Muscle of leg (tissue), 3 donors: ENCODE measurements at regions not wholly inside any gene's neighbourhood (a gene's known extent, or its start where the extent isn't known, plus 50 kb on each side); places are given as distances from the start of the nearest gene placed in this dataset.

Source experiments
- DNase-seq: peaks from one replicate; pipeline ENCODE4 v3.0.0; 2013
- H3K27ac ChIP-seq: one replicate; pipeline ENCODE4 v1.5.1; 2013; ENCODE audit warnings: mild to moderate bottlenecking, low read length, control low read depth
- H3K27me3 ChIP-seq: one replicate; pipeline ENCODE4 v1.6.1; 2013; ENCODE audit warnings: low read length; ENCODE audit not compliant: control insufficient read depth, insufficient read depth
- H3K36me3 ChIP-seq: one replicate; pipeline ENCODE4 v1.6.1; 2013; ENCODE audit warnings: low read length; ENCODE audit not compliant: control insufficient read depth, insufficient read depth
- H3K4me1 ChIP-seq: one replicate; pipeline ENCODE4 v1.6.1; 2013; ENCODE audit warnings: low read length; ENCODE audit not compliant: control insufficient read depth, insufficient read depth
- H3K4me3 ChIP-seq: one replicate; pipeline ENCODE4 v1.5.1; 2013; ENCODE audit warnings: low read length, control low read depth
- H3K9me3 ChIP-seq: replicated peaks from 2 replicates; pipeline ENCODE4 v1.6.1; 2013; ENCODE audit warnings: low read depth, low read length; ENCODE audit not compliant: control insufficient read depth
- WGBS: methylation state at CpG from one replicate; pipeline ENCODE4 v1.1.5; 2013; ENCODE audit warnings: missing lambda C conversion rate; ENCODE audit not compliant: insufficient coverage; 5-methylcytosine and 5-hydroxymethylcytosine counted together

DNA sequence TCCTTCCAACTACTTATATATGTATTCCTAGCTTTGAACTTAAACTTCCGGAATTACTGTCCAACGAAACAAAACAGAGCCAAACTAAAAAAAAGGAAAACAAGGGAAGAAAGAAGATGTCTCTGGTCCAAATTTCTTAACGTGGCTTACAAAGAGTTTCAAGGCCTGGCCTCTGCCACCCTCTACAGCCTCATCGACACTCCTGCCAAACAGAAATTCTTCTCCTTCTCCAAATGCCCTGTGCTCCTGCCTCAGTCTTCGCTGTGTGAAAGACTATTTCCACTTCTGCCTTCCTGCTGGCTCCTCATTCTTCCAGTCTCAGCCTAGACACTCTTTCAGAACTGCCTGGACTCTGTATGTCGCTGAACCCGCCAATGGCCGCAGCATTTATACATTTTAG is 249.2 kb downstream of the TXNL1 start:
- H3K27ac ChIP-seq: no peak overlapping the region
- WGBS: 82% methylated on average over 5 of the region's 8 CpGs

DNA sequence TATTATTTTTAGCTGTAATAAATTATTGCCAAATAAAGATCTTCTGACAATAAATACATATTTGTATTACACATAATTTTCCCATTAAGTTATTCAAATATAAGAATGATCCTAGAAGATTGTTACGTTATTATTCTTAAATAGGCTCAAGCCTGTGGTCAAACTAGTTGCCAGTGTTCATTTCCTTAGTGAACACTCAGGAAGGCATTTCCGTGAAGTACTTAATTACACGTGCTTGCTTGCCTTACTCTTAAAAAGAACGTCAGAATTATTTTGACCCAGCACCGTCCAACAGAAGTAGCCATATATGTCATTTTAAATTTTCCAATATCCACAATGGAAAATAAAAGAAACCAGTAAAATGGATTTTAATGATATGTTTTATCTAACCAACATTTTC is 249.8 kb downstream of the TXNL1 start:
- 100% methylated on average over 1 of the region's 5 CpGs for WGBS
- Histone ChIP-seq H3K9me3 (no peaks in the 10 kb centered on the region), H3K27ac (no peak overlapping the region), H3K27me3 (no peaks in the 10 kb centered on the region), H3K36me3 (no peaks in the 10 kb centered on the region), H3K4me3 (no peak overlapping the region), H3K4me1 (no peaks in the 10 kb centered on the region)
- no peak for DNase-seq

More for the DNA sequence above, 249.2 kb downstream of the TXNL1 start:
- DNase-seq: no peak
- Histone ChIP-seq H3K4me1 (no peaks in the 10 kb centered on the region), H3K9me3 (no peaks in the 10 kb centered on the region), H3K4me3 (no peak overlapping the region), H3K36me3 (no peaks in the 10 kb centered on the region), H3K27me3 (no peaks in the 10 kb centered on the region)

DNA sequence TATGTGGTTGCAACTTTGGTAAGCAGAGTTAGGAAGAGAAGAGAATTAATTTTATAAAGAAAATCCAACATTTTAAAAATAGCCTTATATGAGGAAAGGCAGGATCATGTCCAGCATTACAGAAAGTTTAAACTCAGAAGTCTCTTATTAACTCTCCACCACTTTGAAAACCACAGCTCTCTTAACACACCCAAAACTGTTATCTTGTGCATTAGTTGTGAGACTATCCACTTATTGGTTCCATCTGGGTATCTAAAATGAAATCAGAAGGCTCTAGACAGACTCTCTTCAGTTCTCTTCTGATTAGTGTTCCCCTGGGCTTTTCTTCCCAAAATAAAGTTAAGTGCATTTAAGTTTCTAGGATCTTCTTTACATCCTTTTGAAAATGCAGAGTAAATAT is 251.5 kb downstream of the TXNL1 start:
- H3K27ac ChIP-seq: no peak overlapping the region
- peaks cover 2% of the 10 kb centered on the region for H3K4me1 ChIP-seq
- peak; percentile 46 for DNase-seq
- H3K27me3 ChIP-seq: no peaks in the 10 kb centered on the region
- no peak overlapping the region for H3K4me3 ChIP-seq
- H3K36me3 ChIP-seq: no peaks in the 10 kb centered on the region
- no peaks in the 10 kb centered on the region for H3K9me3 ChIP-seq

DNA sequence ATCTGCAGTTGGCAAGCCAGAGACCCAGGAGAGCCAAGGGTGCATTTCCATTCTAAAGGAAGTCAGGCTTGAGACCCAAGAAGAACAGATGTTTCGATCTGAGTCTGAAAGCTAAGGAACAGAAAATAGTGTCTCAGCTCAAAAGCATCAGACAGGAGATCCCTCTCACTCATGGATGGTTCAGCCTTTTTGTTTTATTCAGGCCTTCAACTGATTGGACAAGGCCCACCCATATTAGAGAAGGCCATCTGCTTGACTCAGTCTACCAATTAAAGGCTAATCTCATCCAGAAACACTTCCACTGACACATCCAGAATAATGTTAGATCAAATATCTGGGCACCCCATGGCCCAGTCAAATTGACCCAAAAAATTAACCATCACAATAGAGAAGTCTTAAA is 255.0 kb downstream of the TXNL1 start:
- Histone ChIP-seq H3K4me1 (peaks cover 2% of the 10 kb centered on the region), H3K9me3 (no peaks in the 10 kb centered on the region), H3K36me3 (no peaks in the 10 kb centered on the region), H3K4me3 (no peak overlapping the region), H3K27ac (no peak overlapping the region), H3K27me3 (no peaks in the 10 kb centered on the region)
- WGBS: 100% methylated on average over 1 of the region's 1 CpG
- no peak for DNase-seq

DNA sequence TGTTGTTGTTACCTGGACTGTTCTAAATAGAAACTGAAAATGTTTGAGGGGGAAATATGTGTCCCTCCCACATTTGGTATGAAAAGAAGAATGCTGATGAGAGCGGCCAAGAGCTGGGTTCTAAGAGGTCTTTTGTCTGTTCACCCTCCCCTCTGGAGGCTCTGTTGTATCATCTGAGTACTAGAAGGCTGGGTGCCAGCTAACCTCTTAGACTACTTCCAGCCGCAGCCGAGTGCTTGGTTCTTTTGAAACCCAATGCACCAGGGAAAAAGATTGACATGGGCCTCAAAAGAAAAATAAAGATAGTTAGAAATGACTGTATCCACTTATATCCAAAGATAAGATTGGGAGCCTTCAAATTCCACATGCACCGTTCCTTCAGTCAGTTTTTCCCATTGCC is 255.9 kb downstream of the TXNL1 start:
- H3K9me3 ChIP-seq: no peaks in the 10 kb centered on the region
- DNase-seq: peak; percentile 50
- no peaks in the 10 kb centered on the region for H3K36me3 ChIP-seq
- no peaks in the 10 kb centered on the region for H3K27me3 ChIP-seq
- no peak overlapping the region for H3K27ac ChIP-seq
- H3K4me1 ChIP-seq: peaks cover 2% of the 10 kb centered on the region
- no CpG with 5 or more reads among the region's 4 CpGs for WGBS
- no peak overlapping the region for H3K4me3 ChIP-seq

DNA sequence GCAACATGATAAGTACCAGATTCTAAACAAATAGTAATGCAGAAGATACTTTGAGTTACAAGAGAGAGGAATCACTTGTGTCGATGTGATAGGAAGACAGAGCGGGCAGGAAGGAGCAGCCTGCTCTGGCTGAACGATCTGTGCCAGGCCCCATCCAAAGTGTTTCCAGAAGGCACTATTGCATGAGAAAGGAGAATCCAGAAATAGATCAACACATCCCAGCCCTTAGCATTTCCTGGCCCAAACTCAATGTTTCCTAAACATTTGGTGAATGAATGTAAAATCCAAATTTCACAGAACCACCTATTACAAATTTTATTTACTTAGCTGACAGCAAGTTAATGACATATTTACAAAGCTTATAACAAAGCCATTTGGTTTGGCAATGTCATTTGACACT is 257.2 kb downstream of the TXNL1 start:
- no peak for DNase-seq
- WGBS: 92% methylated on average over 2 of the region's 3 CpGs
- no peak overlapping the region for H3K27ac ChIP-seq
- H3K4me1 ChIP-seq: peaks cover 5% of the 10 kb centered on the region
- H3K36me3 ChIP-seq: no peaks in the 10 kb centered on the region
- H3K9me3 ChIP-seq: no peaks in the 10 kb centered on the region
- H3K4me3 ChIP-seq: no peak overlapping the region
- no peaks in the 10 kb centered on the region for H3K27me3 ChIP-seq

DNA sequence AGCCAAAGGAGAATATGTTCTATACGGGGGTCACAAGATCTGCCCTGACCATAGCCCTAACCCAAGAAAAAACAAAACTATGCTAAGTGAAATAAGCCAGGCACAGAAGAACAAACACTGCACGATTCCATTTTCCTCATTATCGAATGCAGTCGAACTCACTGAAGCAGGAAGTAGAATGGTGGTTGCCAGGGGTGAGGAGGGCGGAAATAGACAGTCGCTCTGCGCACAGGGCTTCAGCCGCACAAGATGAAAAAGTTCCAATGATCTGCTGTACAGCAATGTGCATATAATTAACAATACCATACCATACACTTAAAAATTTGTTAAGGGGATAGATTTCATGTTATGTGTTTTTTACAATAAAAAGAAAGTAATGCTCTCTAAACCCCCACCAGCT is 257.7 kb downstream of the TXNL1 start:
- no peak for DNase-seq
- Histone ChIP-seq H3K9me3 (no peaks in the 10 kb centered on the region), H3K36me3 (no peaks in the 10 kb centered on the region), H3K27me3 (no peaks in the 10 kb centered on the region), H3K4me3 (no peak overlapping the region), H3K4me1 (peaks cover 5% of the 10 kb centered on the region), H3K27ac (no peak overlapping the region)
- WGBS: no CpG with 5 or more reads among the region's 8 CpGs

DNA sequence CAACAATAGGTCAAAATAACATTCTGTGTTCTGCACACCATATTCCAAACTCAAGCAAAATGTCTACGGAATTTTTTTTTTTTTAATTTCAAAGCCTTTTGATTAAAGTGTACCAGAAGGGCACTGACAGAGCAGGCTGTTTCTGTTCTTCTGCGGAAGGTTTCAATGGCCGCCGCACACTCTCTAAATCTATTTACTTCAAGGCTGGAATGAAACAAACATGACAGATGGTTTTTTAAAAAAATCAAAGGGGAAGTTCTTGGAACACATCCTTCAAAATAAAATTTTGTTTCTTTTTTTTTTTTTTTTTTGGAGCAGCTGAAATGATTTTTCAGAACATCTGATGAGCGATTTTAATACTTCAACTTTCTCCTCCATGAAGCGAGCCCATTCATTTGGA is 259.1 kb downstream of the TXNL1 start:
- Histone ChIP-seq H3K9me3 (no peaks in the 10 kb centered on the region), H3K27ac (no peak overlapping the region), H3K36me3 (no peaks in the 10 kb centered on the region), H3K4me1 (peaks cover 5% of the 10 kb centered on the region), H3K4me3 (no peak overlapping the region), H3K27me3 (no peaks in the 10 kb centered on the region)
- no CpG with 5 or more reads among the region's 6 CpGs for WGBS
- DNase-seq: no peak

DNA sequence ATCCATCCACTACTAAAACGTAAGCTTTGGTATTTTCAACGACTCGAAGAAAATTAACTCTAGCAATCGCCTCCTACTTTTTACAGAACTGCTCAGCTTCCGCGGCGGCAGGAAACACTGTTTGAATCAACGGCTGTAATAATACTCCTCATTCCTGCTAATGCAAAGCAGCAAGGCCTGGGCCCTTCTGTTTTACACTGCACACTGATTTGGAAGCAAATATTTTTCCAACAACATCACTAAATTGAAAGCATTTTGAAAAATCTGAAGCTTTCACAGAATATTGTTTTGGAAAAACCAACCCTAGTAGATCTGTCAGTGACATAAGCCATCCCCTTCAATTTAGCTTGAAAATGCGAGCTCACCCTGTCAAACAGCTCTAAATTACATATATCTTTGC is 261.2 kb downstream of the TXNL1 start:
- no peaks in the 10 kb centered on the region for H3K36me3 ChIP-seq
- peak; percentile 56 for DNase-seq
- H3K9me3 ChIP-seq: no peaks in the 10 kb centered on the region
- H3K27me3 ChIP-seq: no peaks in the 10 kb centered on the region
- no peak overlapping the region for H3K4me3 ChIP-seq
- 24% methylated on average over 5 of the region's 9 CpGs for WGBS
- H3K27ac ChIP-seq: peak overlapping the region; percentile 29
- peaks cover 3% of the 10 kb centered on the region for H3K4me1 ChIP-seq

DNA sequence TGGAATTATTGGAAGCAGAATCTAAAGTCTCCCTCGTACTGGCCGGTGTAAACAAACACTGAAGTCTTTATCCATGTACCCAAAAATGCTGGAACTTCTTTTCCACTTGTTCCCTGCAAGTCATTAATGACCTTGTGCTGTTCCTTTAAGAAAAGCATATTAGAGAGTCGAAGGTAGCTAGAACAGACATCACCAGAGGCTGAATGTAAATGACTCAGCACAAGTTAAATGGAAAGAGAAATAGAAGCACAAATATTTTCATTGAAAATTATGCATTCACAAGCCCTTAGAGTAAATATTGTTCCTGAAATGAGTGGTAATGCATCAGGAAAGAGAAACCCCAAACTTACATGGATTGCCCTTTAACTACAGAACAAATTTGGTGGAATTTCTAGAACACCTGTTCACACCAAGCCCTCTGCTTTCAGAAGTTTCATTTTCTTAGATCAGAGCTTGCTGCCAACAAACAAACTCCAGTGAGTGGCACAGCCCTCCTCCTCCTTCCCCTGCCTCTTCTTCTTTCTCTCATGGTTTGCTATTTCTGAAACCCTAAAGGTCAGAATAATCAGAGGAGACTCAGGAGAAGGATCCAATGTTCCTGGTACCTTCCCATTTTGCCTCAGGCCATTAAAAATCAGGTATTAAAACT is 264.3 kb downstream of the TXNL1 start:
- Histone ChIP-seq H3K9me3 (no peaks in the 10 kb centered on the region), H3K4me3 (no peak overlapping the region), H3K27ac (no peak overlapping the region), H3K27me3 (no peaks in the 10 kb centered on the region), H3K36me3 (no peaks in the 10 kb centered on the region), H3K4me1 (peaks cover 3% of the 10 kb centered on the region)
- WGBS: no CpG with 5 or more reads among the region's 3 CpGs
- DNase-seq: no peak

DNA sequence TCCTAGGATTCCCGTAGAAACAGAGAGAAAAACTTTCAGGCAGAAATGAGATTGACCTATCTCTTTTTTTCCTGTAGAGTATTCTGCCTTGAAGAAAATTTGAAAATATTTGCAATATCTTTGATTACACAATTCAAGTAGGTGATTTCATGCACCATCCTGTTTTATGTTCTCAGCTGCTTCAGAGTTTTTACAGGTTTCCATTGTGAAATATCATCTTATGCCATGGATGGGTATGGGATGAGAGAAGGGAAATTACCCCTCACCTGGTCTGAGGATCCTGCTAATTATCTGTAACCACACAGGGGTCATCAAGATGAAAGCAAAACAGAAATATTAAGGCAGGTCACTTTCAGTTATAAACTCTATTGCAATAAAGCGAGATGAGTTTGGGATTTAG is 264.8 kb downstream of the TXNL1 start:
- no peak overlapping the region for H3K27ac ChIP-seq
- peaks cover 3% of the 10 kb centered on the region for H3K4me1 ChIP-seq
- H3K4me3 ChIP-seq: no peak overlapping the region
- no peaks in the 10 kb centered on the region for H3K27me3 ChIP-seq
- no peak for DNase-seq
- no peaks in the 10 kb centered on the region for H3K9me3 ChIP-seq
- no CpG with 5 or more reads among the region's 2 CpGs for WGBS
- H3K36me3 ChIP-seq: no peaks in the 10 kb centered on the region
